DOHH2 (cell line): ENCODE measurements at regions not wholly inside any gene's neighbourhood (a gene's known extent, or its start where the extent isn't known, plus 50 kb on each side); places are given as distances from the start of the nearest gene placed in this dataset.

Source experiments
- EZH2phosphoT487 ChIP-seq: fragments of 200-600 bp; sonication (generic); IDR thresholded peaks from 2 replicates; pipeline ENCODE4 v1.6.1; 2017; ENCODE audit warnings: borderline replicate concordance, mild to moderate bottlenecking, antibody characterized with exemption, low read length, moderate library complexity, mixed read lengths
- TF ChIP-seq, protein P1 (sequence below): fragments of 200-600 bp; sonication (generic); IDR thresholded peaks from one replicate; pipeline ENCODE4 v1.5.1; 2014; ENCODE audit warnings: antibody characterized with exemption, mild to moderate bottlenecking, low read depth, low read length; ENCODE audit not compliant: poor library complexity, severe bottlenecking

GRCh38 chr17:34172390-34172918 is 82.6 kb upstream of the CCL2 start:
- TF ChIP-seq, protein P1, sequence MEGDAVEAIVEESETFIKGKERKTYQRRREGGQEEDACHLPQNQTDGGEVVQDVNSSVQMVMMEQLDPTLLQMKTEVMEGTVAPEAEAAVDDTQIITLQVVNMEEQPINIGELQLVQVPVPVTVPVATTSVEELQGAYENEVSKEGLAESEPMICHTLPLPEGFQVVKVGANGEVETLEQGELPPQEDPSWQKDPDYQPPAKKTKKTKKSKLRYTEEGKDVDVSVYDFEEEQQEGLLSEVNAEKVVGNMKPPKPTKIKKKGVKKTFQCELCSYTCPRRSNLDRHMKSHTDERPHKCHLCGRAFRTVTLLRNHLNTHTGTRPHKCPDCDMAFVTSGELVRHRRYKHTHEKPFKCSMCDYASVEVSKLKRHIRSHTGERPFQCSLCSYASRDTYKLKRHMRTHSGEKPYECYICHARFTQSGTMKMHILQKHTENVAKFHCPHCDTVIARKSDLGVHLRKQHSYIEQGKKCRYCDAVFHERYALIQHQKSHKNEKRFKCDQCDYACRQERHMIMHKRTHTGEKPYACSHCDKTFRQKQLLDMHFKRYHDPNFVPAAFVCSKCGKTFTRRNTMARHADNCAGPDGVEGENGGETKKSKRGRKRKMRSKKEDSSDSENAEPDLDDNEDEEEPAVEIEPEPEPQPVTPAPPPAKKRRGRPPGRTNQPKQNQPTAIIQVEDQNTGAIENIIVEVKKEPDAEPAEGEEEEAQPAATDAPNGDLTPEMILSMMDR: no peak
- TF ChIP-seq EZH2phosphoT487: no peak
